SK-N-MC (cell line): ENCODE measurements at regions not wholly inside any gene's neighbourhood (a gene's known extent, or its start where the extent isn't known, plus 50 kb on each side); places are given as distances from the start of the nearest gene placed in this dataset.
A peak's percentile ranks its signal among the peaks of the same experiment; 100 is the strongest.

ENCODE experiments used
- DNase-seq: peaks from one replicate; pipeline ENCODE4 v3.0.0-alpha.2; 2011; ENCODE audit warnings: low read depth, low spot score
- H3K27ac ChIP-seq: fragments of 200-600 bp; sonication (generic); 2 replicates; pipeline ENCODE4 v1.5.1; 2016; ENCODE audit warnings: mixed run types
- H3K36me3 ChIP-seq: fragments of 200-600 bp; sonication (generic); 2 replicates; pipeline ENCODE4 v1.6.1; 2017; ENCODE audit warnings: antibody characterized with exemption, low read length, mixed read lengths; ENCODE audit not compliant: insufficient read depth
- H3K4me3 ChIP-seq: fragments of 200-600 bp; sonication (generic); 2 replicates; pipeline ENCODE4 v1.5.1; 2016
- H3K9ac ChIP-seq: fragments of 200-600 bp; sonication (generic); 2 replicates; pipeline ENCODE4 v1.8.0; 2017; ENCODE audit warnings: mixed run types, mixed read lengths; ENCODE audit not compliant: insufficient read length
- H3K9me3 ChIP-seq: fragments of 200-600 bp; sonication (generic); 2 replicates; pipeline ENCODE4 v1.6.1; 2017; ENCODE audit warnings: low read depth, mild to moderate bottlenecking, antibody characterized with exemption, low read length, moderate library complexity, mixed read lengths
- EZH2 ChIP-seq: fragments of 200-600 bp; sonication (generic); IDR thresholded peaks from one replicate; pipeline ENCODE4 v1.6.1; 2017; ENCODE audit warnings: antibody characterized with exemption
- FOXP2 ChIP-seq: optimal IDR thresholded peaks from 2 replicates; pipeline ENCODE3; 2011; ENCODE audit warnings: mild to moderate bottlenecking, moderate library complexity; ENCODE audit not compliant: insufficient read depth; ENCODE audit errors: extremely low read length, control extremely low read depth
- POLR2AphosphoS5 ChIP-seq: IDR thresholded peaks from 2 replicates; pipeline ENCODE4 v1.6.1; 2012; ENCODE audit warnings: mild to moderate bottlenecking, low read depth, low read length, borderline replicate concordance

- no peaks in the 10 kb centered on the region for H3K36me3 ChIP-seq
- no peaks in the 10 kb centered on the region for H3K9me3 ChIP-seq
- H3K27ac ChIP-seq: peak overlapping the region; percentile 84
- no peak for DNase-seq
- no peak for TF ChIP-seq FOXP2
- TF ChIP-seq POLR2AphosphoS5: no peak
- no peak for TF ChIP-seq EZH2
- no peak overlapping the region for H3K9ac ChIP-seq
- H3K4me3 ChIP-seq: peak overlapping the region; percentile 44
Observed at GRCh38 chr12:104852102-104852501, 106.0 kb downstream of the SLC41A2 start.

- Histone ChIP-seq H3K9ac (no peak overlapping the region), H3K27ac (no peak overlapping the region), H3K36me3 (no peaks in the 10 kb centered on the region), H3K4me3 (no peak overlapping the region), H3K9me3 (no peaks in the 10 kb centered on the region)
- TF ChIP-seq FOXP2 (no peak), EZH2 (no peak), POLR2AphosphoS5 (no peak)
- no peak for DNase-seq
Observed at GRCh38 chr12:104850781-104851180, 107.3 kb downstream of the SLC41A2 start.

- Histone ChIP-seq H3K4me3 (no peak overlapping the region), H3K9me3 (no peaks in the 10 kb centered on the region), H3K9ac (no peak overlapping the region), H3K36me3 (no peaks in the 10 kb centered on the region), H3K27ac (no peak overlapping the region)
- DNase-seq: no peak
- TF ChIP-seq FOXP2 (no peak), POLR2AphosphoS5 (no peak), EZH2 (no peak)
Observed at GRCh38 chr12:104846056-104846767, 111.9 kb downstream of the SLC41A2 start.

GRCh38 chr12:104844123-104844522 is 114.0 kb downstream of the SLC41A2 start:
- DNase-seq: no peak
- Histone ChIP-seq H3K36me3 (no peaks in the 10 kb centered on the region), H3K9ac (no peak overlapping the region), H3K27ac (no peak overlapping the region), H3K9me3 (no peaks in the 10 kb centered on the region), H3K4me3 (no peak overlapping the region)
- TF ChIP-seq POLR2AphosphoS5 (no peak), FOXP2 (no peak)

- no peaks in the 10 kb centered on the region for H3K9me3 ChIP-seq
- H3K4me3 ChIP-seq: no peak overlapping the region
- TF ChIP-seq FOXP2: no peak
- TF ChIP-seq EZH2: no peak
- TF ChIP-seq POLR2AphosphoS5: no peak
- H3K9ac ChIP-seq: no peak overlapping the region
- no peak overlapping the region for H3K27ac ChIP-seq
- DNase-seq: no peak
- H3K36me3 ChIP-seq: no peaks in the 10 kb centered on the region
Observed at GRCh38 chr12:104840262-104840661, 117.8 kb downstream of the SLC41A2 start.

- Histone ChIP-seq H3K4me3 (no peak overlapping the region), H3K36me3 (no peaks in the 10 kb centered on the region), H3K9me3 (no peaks in the 10 kb centered on the region), H3K9ac (no peak overlapping the region), H3K27ac (peak overlapping the region; percentile 15; the same call in 1 of the 2 replicates)
- no peak for DNase-seq
- no peak for TF ChIP-seq EZH2
- TF ChIP-seq POLR2AphosphoS5: no peak
- no peak for TF ChIP-seq FOXP2
Observed at GRCh38 chr12:104835317-104835716, 122.8 kb downstream of the SLC41A2 start.

GRCh38 chr12:104834607-104835006 is 123.5 kb downstream of the SLC41A2 start:
- H3K27ac ChIP-seq: peak overlapping the region; percentile 27; the same call in 1 of the 2 replicates
- H3K4me3 ChIP-seq: no peak overlapping the region
- H3K9ac ChIP-seq: no peak overlapping the region
- H3K36me3 ChIP-seq: no peaks in the 10 kb centered on the region
- TF ChIP-seq POLR2AphosphoS5: no peak
- no peak for TF ChIP-seq FOXP2
- TF ChIP-seq EZH2: no peak
- no peaks in the 10 kb centered on the region for H3K9me3 ChIP-seq
- DNase-seq: peak; percentile 75

GRCh38 chr12:104833756-104834155 is 124.3 kb downstream of the SLC41A2 start:
- no peaks in the 10 kb centered on the region for H3K9me3 ChIP-seq
- no peak for TF ChIP-seq FOXP2
- TF ChIP-seq POLR2AphosphoS5: no peak
- TF ChIP-seq EZH2: no peak
- H3K27ac ChIP-seq: no peak overlapping the region
- no peaks in the 10 kb centered on the region for H3K36me3 ChIP-seq
- DNase-seq: no peak
- no peak overlapping the region for H3K4me3 ChIP-seq
- H3K9ac ChIP-seq: no peak overlapping the region

- Histone ChIP-seq H3K4me3 (no peak overlapping the region), H3K9ac (no peak overlapping the region), H3K9me3 (no peaks in the 10 kb centered on the region), H3K27ac (no peak overlapping the region), H3K36me3 (no peaks in the 10 kb centered on the region)
- TF ChIP-seq POLR2AphosphoS5: no peak
- TF ChIP-seq EZH2: no peak
- no peak for TF ChIP-seq FOXP2
- no peak for DNase-seq
Observed at GRCh38 chr12:104828015-104828414, 130.1 kb downstream of the SLC41A2 start.
